Activated CD4-positive, alpha-beta T cell treated with anti-CD3 and anti-CD28 coated beads, Interleukin-2, amount 10 ng/mL, durations not matched to agents 24 days and 14 days (primary cell): ENCODE measurements at regions not wholly inside any gene's neighbourhood (a gene's known extent, or its start where the extent isn't known, plus 50 kb on each side); places are given as distances from the start of the nearest gene placed in this dataset.
"Not testable (repeated sequence)": the region's sequence is repeated elsewhere in the genome, so short reads cannot be mapped to it uniquely, and the experiment has no call there.

Source experiments
- DNase-seq: peaks from one replicate; pipeline ENCODE4 v3.0.0; 2022
- H3K27ac Mint-ChIP-seq: one replicate; pipeline ENCODE4 v1.8.0; 2022; ENCODE audit warnings: mild to moderate bottlenecking, mixed read lengths
- H3K27me3 Mint-ChIP-seq: one replicate; pipeline ENCODE4 v1.8.0; 2022; ENCODE audit warnings: mixed read lengths
- H3K36me3 Mint-ChIP-seq: one replicate; pipeline ENCODE4 v1.8.0; 2022; ENCODE audit warnings: low read depth, mild to moderate bottlenecking, mixed read lengths
- H3K4me1 Mint-ChIP-seq: one replicate; pipeline ENCODE4 v1.8.0; 2021; ENCODE audit warnings: mixed read lengths
- H3K4me3 Mint-ChIP-seq: one replicate; pipeline ENCODE4 v1.8.0; 2022; ENCODE audit warnings: mild to moderate bottlenecking, moderate library complexity, mixed read lengths
- H3K9me3 Mint-ChIP-seq: one replicate; pipeline ENCODE4 v1.8.0; 2021; ENCODE audit warnings: mixed read lengths
- intact Hi-C: fragments of 100-400 bp; cut with micrococcal nuclease; formaldehyde crosslinking; loops from one replicate; pipeline ENCODE4 v1.15.1; 2023

DNA sequence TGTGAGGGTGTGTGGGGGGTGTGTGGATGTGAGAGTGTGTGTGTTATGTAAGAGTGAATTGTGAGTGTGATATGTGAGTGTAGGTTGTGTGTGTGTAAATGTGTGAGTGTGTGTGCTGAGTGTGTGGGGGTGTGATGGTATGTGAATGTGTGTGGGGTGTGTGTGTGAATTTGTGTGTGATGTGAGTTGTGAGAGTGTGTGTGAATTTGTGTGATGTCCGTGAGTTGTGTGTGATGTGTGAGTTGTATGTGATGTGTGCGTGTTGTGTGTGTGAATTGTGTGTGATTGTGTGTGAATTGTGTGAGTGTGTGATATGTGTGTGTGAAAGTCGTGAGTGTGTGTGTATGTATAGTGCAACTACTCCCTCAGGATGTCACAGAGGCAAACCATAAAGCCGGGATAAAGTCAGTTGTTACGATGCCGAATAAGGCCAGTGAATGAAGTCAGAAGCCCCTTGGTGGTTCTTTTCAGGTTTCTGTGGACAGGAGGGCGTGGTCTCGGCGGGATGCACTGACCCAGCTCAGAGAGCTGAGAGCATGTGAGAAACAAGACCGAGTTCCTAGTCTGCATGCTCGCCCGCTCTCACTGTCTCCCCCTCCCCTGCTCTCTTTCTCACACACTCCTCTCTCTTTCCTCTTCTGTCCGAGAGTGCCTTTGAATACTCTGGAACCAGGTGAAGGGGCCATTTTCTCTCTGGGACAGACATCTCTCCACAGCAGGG is 71.8 kb upstream of the MAX start:
- H3K27ac Mint-ChIP-seq = no peak overlapping the region
- intact Hi-C loops = loop anchor here (5.0 kb wide), 2 partner anchors 183 to 673 kb away; no protein-coding TSS in a partner anchor
- H3K4me3 Mint-ChIP-seq = no peak overlapping the region
- peaks cover 22% of the 10 kb centered on the region for H3K4me1 Mint-ChIP-seq
- H3K27me3 Mint-ChIP-seq = peaks cover 3% of the 10 kb centered on the region
- no peaks in the 10 kb centered on the region for H3K36me3 Mint-ChIP-seq
- no peak for DNase-seq
- no peaks in the 10 kb centered on the region for H3K9me3 Mint-ChIP-seq

DNA sequence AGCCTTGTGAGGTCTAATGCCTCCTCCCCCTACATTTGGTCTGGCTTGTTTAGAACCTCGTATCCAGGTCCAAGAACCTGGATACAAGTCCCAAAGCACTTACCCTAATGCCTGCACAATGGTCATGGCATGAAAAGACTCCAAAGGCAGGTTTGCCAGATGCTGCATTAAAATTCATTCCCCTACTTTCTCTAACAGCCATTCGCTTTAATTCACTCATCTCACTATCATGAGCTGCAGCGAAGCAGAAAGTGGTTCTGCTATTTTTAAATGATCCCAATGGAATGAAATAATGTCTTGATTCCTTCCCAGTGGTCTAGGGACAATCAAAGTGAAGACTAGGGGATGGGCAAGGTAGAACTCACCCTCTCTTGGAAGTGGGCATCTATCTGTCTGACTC is 72.5 kb upstream of the MAX start:
- Mint-ChIP-seq H3K36me3 (no peaks in the 10 kb centered on the region), H3K27ac (no peak overlapping the region)
- intact Hi-C loops = loop anchor here (5.0 kb wide), 2 partner anchors 183 to 673 kb away; no protein-coding TSS in a partner anchor

DNA sequence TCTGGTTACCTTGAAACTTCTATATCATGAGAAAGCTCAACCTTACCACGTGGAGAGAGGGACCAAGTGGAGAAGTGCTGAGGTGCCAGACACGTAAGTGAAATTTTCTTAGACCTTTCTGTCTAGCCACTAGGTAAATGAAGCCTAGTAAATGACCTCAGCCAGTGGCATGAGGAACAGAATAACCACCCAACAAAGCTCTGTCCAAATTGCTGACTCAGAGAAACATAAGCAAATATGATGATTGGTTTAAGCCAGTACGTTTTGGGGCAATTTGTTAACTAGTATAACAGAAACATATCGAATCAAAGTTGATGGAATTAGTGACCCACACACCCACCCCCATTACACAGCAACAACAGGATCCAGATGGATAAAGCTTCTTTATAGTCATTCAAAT is 75.2 kb upstream of the MAX start:
- Mint-ChIP-seq H3K4me1 (peaks cover 20% of the 10 kb centered on the region), H3K9me3 (no peaks in the 10 kb centered on the region), H3K4me3 (no peak overlapping the region), H3K36me3 (peaks cover 2% of the 10 kb centered on the region), H3K27me3 (peaks cover under 1% of the 10 kb centered on the region), H3K27ac (no peak overlapping the region)
- no peak for DNase-seq
- intact Hi-C loops = no loop called here

More for the DNA sequence above, 72.5 kb upstream of the MAX start:
- Mint-ChIP-seq H3K4me1 (peaks cover 22% of the 10 kb centered on the region), H3K4me3 (no peak overlapping the region), H3K9me3 (no peaks in the 10 kb centered on the region), H3K27me3 (peaks cover 3% of the 10 kb centered on the region)
- DNase-seq = no peak

DNA sequence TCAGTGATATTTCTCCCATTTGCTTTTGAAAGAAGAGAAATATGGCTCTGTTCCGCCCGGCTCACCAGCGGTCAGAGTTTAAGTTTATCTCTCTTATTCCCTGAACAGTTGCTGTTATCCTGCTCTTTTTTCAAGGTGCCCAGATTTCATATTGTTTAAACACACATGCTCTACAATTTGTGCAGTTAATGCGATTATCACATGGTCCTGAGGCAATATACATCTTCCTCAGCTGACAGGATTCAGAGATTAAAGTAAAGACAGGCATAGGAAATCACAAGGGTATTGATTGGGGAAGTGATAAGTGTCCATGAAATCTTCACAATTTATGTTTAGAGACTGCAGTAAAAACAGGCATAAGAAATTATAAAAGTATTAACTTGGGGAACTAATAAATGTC is 76.9 kb upstream of the MAX start:
- H3K36me3 Mint-ChIP-seq, H3K4me3 Mint-ChIP-seq, H3K9me3 Mint-ChIP-seq, intact Hi-C loops, DNase-seq, H3K27me3 Mint-ChIP-seq: not testable (repeated sequence)
- H3K4me1 Mint-ChIP-seq = peaks cover 20% of the 10 kb centered on the region
- H3K27ac Mint-ChIP-seq = peak overlapping the region; percentile 18

DNA sequence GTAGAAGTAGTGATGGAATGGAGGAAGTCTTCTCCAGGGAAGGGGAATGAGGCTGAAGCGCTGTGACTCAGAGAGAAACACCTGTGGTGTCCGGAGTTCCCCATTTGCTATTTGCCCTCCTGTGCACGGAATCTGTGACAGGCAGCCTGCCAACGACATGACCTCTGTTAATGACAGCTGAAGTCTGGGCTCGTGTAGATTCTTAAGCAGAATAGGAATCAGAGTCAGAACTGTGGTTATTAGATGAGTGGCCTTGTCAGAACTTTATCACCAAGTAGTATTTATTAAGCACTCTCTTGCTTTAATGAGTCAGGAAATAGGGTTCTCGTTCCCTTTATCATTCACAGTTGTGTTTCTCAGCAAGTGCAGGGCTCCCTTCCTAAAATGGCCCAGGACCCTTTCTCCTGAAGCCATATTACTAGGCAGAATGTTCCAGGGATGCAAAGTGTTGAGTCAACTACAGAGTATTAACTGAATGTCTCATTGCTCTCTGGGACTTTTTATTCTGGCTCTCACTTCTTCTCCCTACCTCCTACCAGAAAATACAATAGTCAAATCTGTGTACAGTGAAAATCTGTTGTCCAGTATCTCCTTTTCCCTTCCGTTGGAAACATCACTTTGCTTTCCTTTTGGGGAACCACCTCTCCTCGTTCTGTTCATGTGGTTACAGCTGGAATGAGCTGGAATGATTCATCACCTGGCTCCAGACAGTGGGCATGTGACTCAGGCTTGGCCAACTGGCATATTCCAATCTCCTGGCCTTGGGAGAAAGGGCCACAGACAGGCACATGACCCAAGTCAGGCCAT is 77.8 kb upstream of the MAX start:
- Mint-ChIP-seq H3K9me3 (peaks cover 4% of the 10 kb centered on the region), H3K4me1 (peaks cover 20% of the 10 kb centered on the region), H3K27ac (peak overlapping the region; percentile 45), H3K27me3 (no peaks in the 10 kb centered on the region), H3K36me3 (peaks cover 8% of the 10 kb centered on the region), H3K4me3 (peak overlapping the region; percentile 10)
- intact Hi-C loops = loop anchor here (1.0 kb wide), 2 partner anchors 11 to 26 kb away; no protein-coding TSS in a partner anchor
- peak; percentile 78 for DNase-seq

DNA sequence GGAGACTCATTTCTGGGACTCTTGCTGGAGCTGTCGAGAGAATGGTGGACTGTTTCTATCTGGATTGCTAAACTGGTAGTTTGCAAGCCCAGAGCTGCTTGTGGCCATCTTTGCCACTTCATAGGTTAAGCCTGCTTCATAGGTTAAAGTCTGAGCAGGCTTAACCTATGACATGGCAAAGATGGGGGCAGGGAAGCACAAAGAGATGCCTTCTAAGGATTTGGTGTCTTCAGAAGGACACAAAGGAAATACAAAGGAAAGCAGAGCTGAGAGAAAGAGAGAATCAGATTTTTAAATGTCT is 78.4 kb upstream of the MAX start:
- peaks cover 4% of the 10 kb centered on the region for H3K9me3 Mint-ChIP-seq
- H3K4me3 Mint-ChIP-seq = peak overlapping the region; percentile 10
- intact Hi-C loops = loop anchor here (1.0 kb wide), 2 partner anchors 11 to 26 kb away; no protein-coding TSS in a partner anchor

DNA sequence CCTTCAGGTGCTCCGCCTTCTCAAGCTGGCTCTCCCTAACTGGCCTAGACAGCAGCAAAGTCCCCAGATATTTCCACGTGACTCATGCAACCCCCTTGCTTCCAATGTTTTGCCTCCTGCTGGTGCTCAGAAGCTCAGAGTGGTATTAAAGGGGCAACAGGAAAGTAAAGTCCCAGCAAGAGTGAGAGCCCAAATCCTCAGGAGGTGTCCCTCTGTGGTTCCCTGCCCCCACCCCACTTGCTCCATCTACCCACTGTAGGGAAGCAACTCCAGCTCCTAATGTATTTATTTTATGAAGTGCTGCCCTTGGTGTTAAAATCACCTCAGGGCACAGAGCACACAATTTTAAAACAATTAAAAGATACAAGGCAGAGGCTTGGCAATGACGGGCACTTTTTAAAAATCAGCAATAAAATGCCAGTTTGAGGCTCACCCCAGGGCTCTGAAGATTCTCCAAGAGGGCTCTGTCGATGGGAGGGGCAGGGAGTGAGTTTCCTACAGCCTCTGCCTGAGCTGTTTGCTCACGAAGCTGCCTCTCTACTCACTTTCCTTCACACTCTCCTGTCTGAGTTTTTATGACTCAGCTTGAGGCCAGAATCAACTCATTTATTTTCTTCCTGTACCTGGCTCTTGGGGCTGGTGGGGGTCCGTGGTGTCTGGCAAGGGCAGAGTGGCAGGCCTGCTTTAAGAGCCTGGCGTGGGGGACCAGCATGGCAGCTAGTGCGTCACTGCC is 81.9 kb upstream of the MAX start:
- Mint-ChIP-seq H3K27ac (no peak overlapping the region), H3K4me3 (no peak overlapping the region), H3K36me3 (peaks cover 8% of the 10 kb centered on the region), H3K27me3 (peaks cover 2% of the 10 kb centered on the region), H3K9me3 (peaks cover 4% of the 10 kb centered on the region), H3K4me1 (peaks cover 32% of the 10 kb centered on the region)
- intact Hi-C loops = no loop called here
- no peak for DNase-seq

More for the DNA sequence above, 78.4 kb upstream of the MAX start:
- H3K4me1 Mint-ChIP-seq = peaks cover 20% of the 10 kb centered on the region
- H3K27ac Mint-ChIP-seq = peak overlapping the region; percentile 45
- DNase-seq = no peak
- no peaks in the 10 kb centered on the region for H3K27me3 Mint-ChIP-seq
- peaks cover 8% of the 10 kb centered on the region for H3K36me3 Mint-ChIP-seq

DNA sequence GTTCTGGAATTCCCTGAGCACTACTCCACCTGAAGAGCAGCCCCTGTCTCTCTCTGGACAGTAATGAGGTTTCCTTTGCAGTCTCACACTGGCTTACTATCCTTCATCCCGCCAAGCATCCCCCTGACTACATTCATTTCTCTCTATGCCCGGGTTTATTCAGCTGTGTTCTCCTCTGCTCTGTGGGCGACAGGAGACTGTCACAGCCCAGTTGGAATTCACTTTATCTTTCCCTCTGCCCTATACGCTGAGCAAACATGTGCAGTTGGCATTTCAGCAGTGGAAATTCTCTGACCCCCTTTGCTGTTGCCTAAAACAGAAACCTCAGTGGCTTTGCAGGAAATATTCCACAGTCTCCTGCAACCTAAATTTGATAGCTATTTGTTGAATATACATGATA is 83.5 kb upstream of the MAX start:
- no peak for DNase-seq
- H3K27ac Mint-ChIP-seq = peak overlapping the region; percentile 4
- H3K9me3 Mint-ChIP-seq = peaks cover 4% of the 10 kb centered on the region
- peaks cover 2% of the 10 kb centered on the region for H3K27me3 Mint-ChIP-seq
- peaks cover 8% of the 10 kb centered on the region for H3K36me3 Mint-ChIP-seq
- no peak overlapping the region for H3K4me3 Mint-ChIP-seq
- intact Hi-C loops = no loop called here
- peaks cover 19% of the 10 kb centered on the region for H3K4me1 Mint-ChIP-seq

DNA sequence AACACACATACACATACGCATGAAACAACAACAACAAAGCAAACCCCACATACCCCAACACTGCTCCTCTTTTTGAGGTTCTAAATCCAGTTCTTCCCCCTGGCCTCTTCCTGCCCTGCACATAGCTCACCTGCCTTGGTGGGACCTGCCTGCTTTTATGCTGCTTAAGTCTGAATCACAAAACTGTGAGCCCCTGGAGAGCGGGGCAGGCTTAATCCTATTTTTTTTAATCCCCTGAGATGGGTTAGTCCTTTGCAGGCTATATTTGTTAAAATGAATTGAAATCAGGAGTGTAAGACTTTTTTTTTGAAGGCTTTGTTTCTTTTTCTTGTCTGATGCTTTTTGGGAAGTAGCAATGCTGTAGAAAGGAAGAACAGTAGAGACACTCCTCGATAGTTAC is 84.6 kb upstream of the MAX start:
- intact Hi-C loops = no loop called here
- Mint-ChIP-seq H3K36me3 (peaks cover 7% of the 10 kb centered on the region), H3K4me3 (no peak overlapping the region), H3K9me3 (peaks cover 4% of the 10 kb centered on the region), H3K4me1 (peaks cover 16% of the 10 kb centered on the region), H3K27me3 (peaks cover 2% of the 10 kb centered on the region), H3K27ac (no peak overlapping the region)
- no peak for DNase-seq

DNA sequence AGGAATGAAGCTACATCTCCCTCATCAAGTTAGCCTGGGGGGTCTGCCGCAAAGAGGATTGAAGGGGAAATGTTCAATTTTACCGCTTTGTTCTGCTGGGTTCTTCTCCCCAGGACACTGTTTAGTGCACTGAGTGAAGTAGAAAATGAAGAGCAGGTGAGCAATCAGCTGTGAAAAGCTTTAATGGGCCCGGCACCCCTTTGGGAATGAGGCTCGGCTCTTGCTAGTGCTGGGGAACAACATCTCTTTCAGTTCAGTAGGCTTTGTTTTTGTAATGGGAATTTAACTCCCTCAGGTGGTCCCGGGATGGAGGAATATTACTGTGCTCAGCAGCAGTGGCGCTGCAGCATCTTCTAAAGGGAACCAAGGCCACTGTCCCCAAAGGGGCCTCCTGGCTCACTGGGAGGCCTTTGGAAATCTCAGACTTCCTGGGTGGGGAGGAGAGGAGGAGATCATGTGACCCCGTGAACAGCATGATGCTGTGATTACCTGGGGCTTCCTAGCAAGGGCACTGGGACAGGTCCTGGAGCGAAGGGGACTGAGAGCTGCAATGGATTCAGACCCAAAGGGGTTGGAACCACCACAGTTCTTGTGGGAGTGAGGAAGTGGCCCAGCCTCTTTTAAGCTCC is 85.2 kb upstream of the MAX start:
- intact Hi-C loops = no loop called here
- H3K27me3 Mint-ChIP-seq = peaks cover 2% of the 10 kb centered on the region
- no peak for DNase-seq
- peaks cover 5% of the 10 kb centered on the region for H3K9me3 Mint-ChIP-seq
- no peak overlapping the region for H3K27ac Mint-ChIP-seq
- peaks cover 16% of the 10 kb centered on the region for H3K4me1 Mint-ChIP-seq
- no peak overlapping the region for H3K4me3 Mint-ChIP-seq
- H3K36me3 Mint-ChIP-seq = peaks cover 6% of the 10 kb centered on the region

DNA sequence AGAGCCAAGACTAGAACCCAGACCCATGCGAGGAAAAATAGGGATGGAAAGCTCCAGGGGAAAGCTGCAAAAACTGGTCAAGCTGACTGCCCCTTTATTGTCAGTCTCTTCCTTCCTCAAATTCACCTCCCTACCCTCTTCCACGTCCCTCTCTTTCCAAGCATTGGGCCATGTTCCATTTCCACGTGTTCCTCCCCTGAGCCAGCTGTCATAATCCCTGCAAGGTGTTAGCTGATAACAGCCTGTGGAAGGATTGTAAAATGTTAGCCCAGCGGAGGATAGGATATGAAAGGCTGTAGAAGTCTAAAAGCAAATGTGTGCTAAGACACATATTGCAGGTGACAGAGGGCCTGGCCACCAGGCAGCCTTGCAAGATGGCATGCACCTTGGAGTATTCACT is 88.0 kb upstream of the MAX start:
- H3K27ac Mint-ChIP-seq = no peak overlapping the region
- peaks cover 2% of the 10 kb centered on the region for H3K36me3 Mint-ChIP-seq
- DNase-seq = no peak
- intact Hi-C loops = no loop called here
- H3K4me3 Mint-ChIP-seq = no peak overlapping the region
- H3K27me3 Mint-ChIP-seq = peaks cover 2% of the 10 kb centered on the region
- peaks cover 3% of the 10 kb centered on the region for H3K9me3 Mint-ChIP-seq
- peaks cover 16% of the 10 kb centered on the region for H3K4me1 Mint-ChIP-seq

DNA sequence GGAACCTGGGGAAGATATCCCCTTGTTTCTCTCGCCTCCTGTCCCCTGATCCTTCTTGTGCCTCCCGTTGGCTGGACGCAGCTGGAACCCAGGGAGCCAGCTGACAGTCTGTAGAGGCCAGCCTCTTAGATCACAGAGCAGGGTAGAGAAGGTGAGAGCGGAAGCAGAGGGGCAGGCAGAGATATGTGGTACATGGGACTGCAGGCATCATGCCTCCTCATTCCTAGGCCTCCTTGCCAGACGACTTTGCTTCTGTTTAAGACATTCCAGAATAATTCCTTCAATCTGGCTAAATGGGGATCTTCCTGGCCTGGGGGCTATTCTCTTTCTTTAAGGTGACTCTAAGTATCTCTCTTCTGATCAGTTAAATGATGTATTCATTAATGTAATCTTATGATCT is 89.4 kb upstream of the MAX start:
- H3K27ac Mint-ChIP-seq = no peak overlapping the region
- peaks cover 3% of the 10 kb centered on the region for H3K9me3 Mint-ChIP-seq
- peaks cover 2% of the 10 kb centered on the region for H3K27me3 Mint-ChIP-seq
- DNase-seq = no peak
- H3K4me1 Mint-ChIP-seq = peaks cover 17% of the 10 kb centered on the region
- intact Hi-C loops = no loop called here
- H3K36me3 Mint-ChIP-seq = peaks cover 2% of the 10 kb centered on the region
- no peak overlapping the region for H3K4me3 Mint-ChIP-seq

DNA sequence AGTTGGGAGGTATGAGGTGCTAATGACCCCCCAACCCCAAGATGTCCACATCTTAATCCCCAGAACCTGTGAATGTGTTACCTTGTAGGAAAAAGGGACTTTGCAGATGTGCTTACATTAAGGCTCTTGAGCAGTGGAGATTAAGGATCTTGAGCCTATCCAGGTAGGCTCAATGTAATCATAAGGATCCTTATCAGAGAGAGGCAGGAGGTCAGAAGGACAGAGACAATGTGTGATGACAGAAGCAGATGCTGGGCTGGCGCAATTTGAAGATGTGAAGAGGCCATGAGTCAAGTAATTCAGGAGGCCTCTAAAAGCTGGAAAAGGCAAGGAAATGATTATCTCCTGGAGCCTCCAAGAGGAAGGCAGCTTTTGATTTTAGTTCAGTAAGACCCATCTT is 90.4 kb upstream of the MAX start:
- no peak for DNase-seq
- intact Hi-C loops = no loop called here
- Mint-ChIP-seq H3K9me3 (peaks cover 9% of the 10 kb centered on the region), H3K27ac (no peak overlapping the region), H3K27me3 (peaks cover 2% of the 10 kb centered on the region), H3K4me1 (peaks cover 8% of the 10 kb centered on the region), H3K4me3 (no peak overlapping the region), H3K36me3 (peaks cover 2% of the 10 kb centered on the region)
